Adrenal gland (tissue), 5 donors: ENCODE measurements at regions not wholly inside any gene's neighbourhood (a gene's known extent, or its start where the extent isn't known, plus 50 kb on each side); places are given as distances from the start of the nearest gene placed in this dataset.

Experiments used
- CTCF ChIP-seq, 6 experiments: fragments of 450-650 bp in 4 of 6; fragments of 200-600 bp in 2 of 6; sonication (generic) in 1 of 6; IDR thresholded peaks; 1 replicate in 5 of 6; 2 replicates in 1 of 6; pipeline versions ENCODE4 v1.5.1 to v1.8.0; 2016 to 2021; ENCODE audit warnings: antibody characterized with exemption in 6 of 6, mild to moderate bottlenecking in 2 of 6, moderate library complexity in 1 of 6
- POLR2A ChIP-seq, 2 donors: fragments of 450-650 bp; IDR thresholded peaks; one replicate each; pipeline ENCODE4 v1.6.1; 2017; ENCODE audit warnings: antibody characterized with exemption in 2 of 2, mild to moderate bottlenecking in 2 of 2, moderate library complexity in 1 of 2
- donor health status: DM: no; HTN: no; CAD: no.

DNA sequence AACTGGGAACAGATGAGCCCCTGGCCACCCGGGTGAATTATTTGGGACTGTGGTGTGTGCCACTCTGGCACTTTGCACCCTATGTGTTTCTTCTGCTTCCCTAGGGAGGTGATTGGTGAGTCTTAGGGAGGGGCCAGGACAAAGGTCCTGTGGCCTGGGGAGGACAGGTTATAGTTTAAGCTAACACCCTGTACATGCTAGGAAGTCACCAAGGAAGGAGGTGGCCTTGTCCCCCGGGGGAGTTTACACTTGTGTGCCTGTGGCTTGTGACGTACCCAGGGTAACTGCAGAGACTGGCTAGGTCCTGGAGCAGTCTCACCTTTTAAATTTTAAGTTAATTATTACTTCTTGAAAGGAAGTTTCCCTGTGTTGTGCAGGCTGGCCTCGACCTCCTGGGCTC is 196.2 kb downstream of the BAMBI start:
- no peak for TF ChIP-seq CTCF (IDR thresholded peaks at IDR 0.05)
- TF ChIP-seq POLR2A (IDR thresholded peaks at IDR 0.05): no peak
